ENCODE measurements at regions not wholly inside any gene's neighbourhood (a gene's known extent, or its start where the extent isn't known, plus 50 kb on each side); places are given as distances from the start of the nearest gene placed in this dataset.
"Not testable (repeated sequence)": the region's sequence is repeated elsewhere in the genome, so short reads cannot be mapped to it uniquely, and the experiment has no call there.

DNA sequence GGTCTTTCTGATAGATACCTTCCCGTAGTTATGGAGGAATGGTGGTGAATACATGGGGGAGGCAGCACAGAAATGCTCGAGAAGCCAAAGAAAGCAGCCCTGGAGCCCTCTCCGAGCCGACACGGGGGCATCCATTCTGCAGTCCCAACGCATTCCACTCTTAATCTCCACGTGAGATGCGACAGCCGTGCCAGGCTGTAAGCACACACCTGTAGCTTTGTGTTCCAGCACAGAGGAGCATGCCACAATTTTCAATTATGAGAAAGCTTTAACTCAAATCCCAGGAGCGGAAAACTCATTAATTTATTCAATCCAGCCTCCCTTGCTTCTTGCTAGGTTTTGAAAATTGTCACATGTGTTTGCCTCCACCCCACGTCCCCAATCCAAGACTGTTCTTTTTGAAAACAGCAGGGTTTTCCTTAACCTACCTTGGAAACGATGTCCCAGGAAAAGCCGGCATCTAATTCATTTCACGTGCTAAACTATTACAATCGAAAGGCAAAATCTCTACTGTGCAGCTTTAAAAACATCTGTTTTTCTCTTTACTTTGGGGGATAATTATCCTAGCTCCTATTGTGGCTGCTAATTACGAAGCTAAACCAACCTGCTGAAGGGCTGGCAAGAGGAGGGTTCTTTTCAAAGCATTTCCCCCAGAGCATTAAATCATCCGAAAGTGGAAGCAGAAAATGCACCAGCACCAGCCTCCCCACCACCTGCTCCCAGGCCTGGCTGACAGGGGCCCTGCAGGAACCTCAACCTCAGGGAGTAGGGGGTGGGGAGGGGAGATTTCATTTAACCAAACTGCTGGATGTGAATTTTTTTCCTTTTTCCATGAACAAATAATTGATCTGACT, 56.0 kb upstream of the CHST15 start:
- Histone ChIP-seq H2BK15ac (ENCODE audit: low read depth, low read length) (no peak overlapping the region), H3K79me1 (ENCODE audit: low read depth in 1 of 2, low read length in 2 of 2) (no peaks in the 10 kb centered on the region), H3K27ac (ENCODE audit: insufficient read depth, low read length) (no peak overlapping the region), H3K4me2 (ENCODE audit: low read depth, low read length) (no peak overlapping the region), H4K91ac (ENCODE audit: insufficient read depth, low read depth, low read length) (no peak overlapping the region), H3K23ac (ENCODE audit: low read depth, low read length) (no peak overlapping the region), H2AK9ac (replicated peaks; ENCODE audit: low read depth, low read length, poor library complexity) (no peak overlapping the region), H3K4me1 (ENCODE audit: control insufficient read depth, insufficient read depth, low read length) (peaks cover 4% of the 10 kb centered on the region; the same call in 1 of the 2 replicates), H3K36me3 (ENCODE audit: control insufficient read depth, insufficient read depth, low read length) (no peaks in the 10 kb centered on the region), H3K4me3 (ENCODE audit: insufficient read depth, low read depth, low read length) (no peak overlapping the region), H2BK120ac (ENCODE audit: low read depth, low read length) (no peak overlapping the region), H4K20me1 (ENCODE audit: insufficient read depth, low read length) (no peaks in the 10 kb centered on the region), H3K9me1 (ENCODE audit: insufficient read depth, low read length) (peaks cover 8% of the 10 kb centered on the region; the same call in 1 of the 2 replicates), H2AFZ (replicated peaks; ENCODE audit: low read length, poor library complexity) (no peak overlapping the region), H4K5ac (ENCODE audit: low read depth, low read length) (no peak overlapping the region), H3K27me3 (ENCODE audit: control insufficient read depth, insufficient read depth, low read length) (no peaks in the 10 kb centered on the region), H3K4ac (ENCODE audit: low read depth, low read length) (no peak overlapping the region), H3K18ac (ENCODE audit: low read depth, low read length) (no peak overlapping the region), H2BK5ac (ENCODE audit: low read depth, low read length, poor library complexity, severe bottlenecking) (no peak overlapping the region), H3K56ac (ENCODE audit: extremely low read depth, insufficient read depth, low read length) (no peak overlapping the region), H2BK20ac (ENCODE audit: low read depth, low read length) (no peak overlapping the region), H3K9me3 (ENCODE audit: control insufficient read depth, insufficient read depth, low read length) (peaks cover 15% of the 10 kb centered on the region), H3K9ac (ENCODE audit: low read depth, low read length) (no peak overlapping the region), H4K8ac (ENCODE audit: low read depth in 2 of 2, low read length in 2 of 2) (no peak overlapping the region), H3K14ac (replicated peaks; ENCODE audit: low read depth, low read length) (no peak overlapping the region), H2AK5ac (ENCODE audit: low read depth, low read length) (no peak overlapping the region)
- WGBS, 2 experiments (ENCODE audit: extremely low coverage in 2 of 2, insufficient read length in 1 of 2) = 61% methylated on average over 4 of the region's 17 CpGs; no CpG with 5 or more reads in 1 of the 2 experiments
- no TSS peak for BruUV-seq (replicated peaks)
- ChIA-PET POLR2A (ENCODE audit: unreplicated experiment) (no interaction called here), CTCF (no interaction called here)
- dilution Hi-C loops (cut with HindIII; ENCODE audit: low sequenced_read_pairs, unreplicated experiment) = no loop called here
- ATAC-seq (ENCODE audit: low read depth) (no peak), DNase-seq (no peak)
- in situ Hi-C loops (cut with MboI; ENCODE audit: low sequenced_read_pairs) = no loop called here
- TF ChIP-seq, protein P1, sequence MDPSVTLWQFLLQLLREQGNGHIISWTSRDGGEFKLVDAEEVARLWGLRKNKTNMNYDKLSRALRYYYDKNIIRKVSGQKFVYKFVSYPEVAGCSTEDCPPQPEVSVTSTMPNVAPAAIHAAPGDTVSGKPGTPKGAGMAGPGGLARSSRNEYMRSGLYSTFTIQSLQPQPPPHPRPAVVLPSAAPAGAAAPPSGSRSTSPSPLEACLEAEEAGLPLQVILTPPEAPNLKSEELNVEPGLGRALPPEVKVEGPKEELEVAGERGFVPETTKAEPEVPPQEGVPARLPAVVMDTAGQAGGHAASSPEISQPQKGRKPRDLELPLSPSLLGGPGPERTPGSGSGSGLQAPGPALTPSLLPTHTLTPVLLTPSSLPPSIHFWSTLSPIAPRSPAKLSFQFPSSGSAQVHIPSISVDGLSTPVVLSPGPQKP (IDR thresholded peaks at IDR 0.05; ENCODE audit: borderline replicate concordance, low read depth, low read length) = no peak
- intact Hi-C loops (cut with micrococcal nuclease) = no loop called here

DNA sequence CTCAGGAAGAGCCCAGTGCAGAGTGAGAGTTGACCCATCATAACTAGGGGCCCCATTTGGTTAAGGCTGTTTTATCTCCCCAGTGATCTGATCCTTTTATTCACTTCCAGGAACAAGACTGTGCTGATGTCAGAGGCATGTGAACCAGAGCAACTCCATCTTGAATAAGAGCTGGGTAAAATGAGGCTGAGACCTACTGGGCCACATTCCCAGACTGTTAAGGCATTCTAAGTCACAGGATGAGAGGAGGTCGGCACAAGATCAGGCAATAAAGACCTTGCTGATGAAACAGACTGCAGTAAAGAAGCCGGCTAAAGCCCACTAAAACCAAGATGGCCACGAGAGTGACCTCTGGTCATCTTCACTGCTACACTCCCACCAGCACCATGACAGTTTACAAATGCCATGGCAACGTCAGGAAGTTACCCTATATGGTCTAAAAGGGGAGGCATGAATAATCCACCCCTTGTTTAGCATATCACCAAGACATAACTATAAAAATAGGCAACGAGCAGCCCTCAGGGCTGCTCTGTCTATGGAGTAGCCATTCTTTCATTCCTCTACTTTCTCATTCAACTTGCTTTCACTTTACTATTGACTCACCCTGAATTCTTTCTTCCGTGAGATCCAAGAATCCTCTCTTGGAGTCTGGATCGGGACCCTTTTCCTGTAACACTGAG, 55.3 kb upstream of the CHST15 start:
- H3K27ac ChIP-seq (ENCODE audit: insufficient read depth, low read length); H4K5ac ChIP-seq (ENCODE audit: low read depth, low read length); H4K8ac ChIP-seq (ENCODE audit: low read depth in 2 of 2, low read length in 2 of 2); H3K4me3 ChIP-seq (ENCODE audit: insufficient read depth, low read depth, low read length); H3K36me3 ChIP-seq (ENCODE audit: control insufficient read depth, insufficient read depth, low read length); H3K9ac ChIP-seq (ENCODE audit: low read depth, low read length); CTCF ChIA-PET; POLR2A ChIA-PET (ENCODE audit: unreplicated experiment); H4K91ac ChIP-seq (ENCODE audit: insufficient read depth, low read depth, low read length); intact Hi-C loops (cut with micrococcal nuclease); H3K79me1 ChIP-seq (ENCODE audit: low read depth in 1 of 2, low read length in 2 of 2); H2AK5ac ChIP-seq (ENCODE audit: low read depth, low read length); H3K18ac ChIP-seq (ENCODE audit: low read depth, low read length); H2BK15ac ChIP-seq (ENCODE audit: low read depth, low read length); H3K4me2 ChIP-seq (ENCODE audit: low read depth, low read length); H3K4me1 ChIP-seq (ENCODE audit: control insufficient read depth, insufficient read depth, low read length); H3K27me3 ChIP-seq (ENCODE audit: control insufficient read depth, insufficient read depth, low read length); H2BK120ac ChIP-seq (ENCODE audit: low read depth, low read length); dilution Hi-C loops (cut with HindIII; ENCODE audit: low sequenced_read_pairs, unreplicated experiment); H4K20me1 ChIP-seq (ENCODE audit: insufficient read depth, low read length); DNase-seq; H3K4ac ChIP-seq (ENCODE audit: low read depth, low read length); H2AK9ac ChIP-seq (replicated peaks; ENCODE audit: low read depth, low read length, poor library complexity); in situ Hi-C loops (cut with MboI; ENCODE audit: low sequenced_read_pairs); H2BK20ac ChIP-seq (ENCODE audit: low read depth, low read length); H2AFZ ChIP-seq (replicated peaks; ENCODE audit: low read length, poor library complexity); H3K56ac ChIP-seq (ENCODE audit: extremely low read depth, insufficient read depth, low read length); ATAC-seq (ENCODE audit: low read depth); H3K23ac ChIP-seq (ENCODE audit: low read depth, low read length); H2BK5ac ChIP-seq (ENCODE audit: low read depth, low read length, poor library complexity, severe bottlenecking); BruUV-seq (replicated peaks); H3K14ac ChIP-seq (replicated peaks; ENCODE audit: low read depth, low read length); H3K9me1 ChIP-seq (ENCODE audit: insufficient read depth, low read length): not testable (repeated sequence)
- WGBS, 2 experiments (ENCODE audit: extremely low coverage in 2 of 2, insufficient read length in 1 of 2) = no CpG with 5 or more reads among the region's 7 CpGs
- H3K9me3 ChIP-seq (ENCODE audit: control insufficient read depth, insufficient read depth, low read length) = peaks cover 15% of the 10 kb centered on the region
